ENCODE measurements at regions not wholly inside any gene's neighbourhood (a gene's known extent, or its start where the extent isn't known, plus 50 kb on each side); places are given as distances from the start of the nearest gene placed in this dataset.

- TF ChIP-seq POLR2AphosphoS5 (IDR thresholded peaks at IDR 0.05; ENCODE audit: low read depth, low read length) (no peak), POLR2A (IDR thresholded peaks at IDR 0.05; ENCODE audit: low read depth, low read length) (no peak)
These were observed 281.1 kb downstream of the PTPRU start for GRCh38 chr1:29517251-29518086.
